Keratinocyte (primary cell): ENCODE measurements at regions not wholly inside any gene's neighbourhood (a gene's known extent, or its start where the extent isn't known, plus 50 kb on each side); places are given as distances from the start of the nearest gene placed in this dataset.
"Not testable (repeated sequence)": the region's sequence is repeated elsewhere in the genome, so short reads cannot be mapped to it uniquely, and the experiment has no call there.

ENCODE experiments used
- DNase-seq: peaks from one replicate; pipeline ENCODE4 v3.0.0-alpha.2; 2011; ENCODE audit warnings: low read depth, missing footprints, low spot score
- FAIRE-seq: peaks from 2 replicates; lab custom pipeline; 2011; peaks lifted over from hg19 to GRCh38; lab: Jason Lieb, UNC
- H2AFZ ChIP-seq: 2 replicates; pipeline ENCODE4 v1.6.0; 2012; ENCODE audit warnings: low read length, control low read depth, inconsistent platforms; ENCODE audit not compliant: control insufficient read depth
- H3K27ac ChIP-seq: 2 replicates; pipeline ENCODE4 v1.5.1; 2011; ENCODE audit warnings: low read length; ENCODE audit not compliant: control insufficient read depth, insufficient read depth
- H3K27me3 ChIP-seq: 3 replicates; pipeline ENCODE4 v1.6.0; 2011; ENCODE audit warnings: low read length; ENCODE audit not compliant: control insufficient read depth, insufficient read depth; ENCODE audit errors: extremely low read depth
- H3K36me3 ChIP-seq, 2 experiments: 2 replicates in 1 of 2; 3 replicates in 1 of 2; pipeline ENCODE4 v1.5.1; 2011; ENCODE audit warnings: low read length in 2 of 2, mild to moderate bottlenecking in 1 of 2; ENCODE audit not compliant: control insufficient read depth in 2 of 2, insufficient read depth in 2 of 2; ENCODE audit errors: extremely low read depth in 1 of 2
- H3K4me1 ChIP-seq: 3 replicates; pipeline ENCODE4 v1.5.1; 2011; ENCODE audit warnings: low read length; ENCODE audit not compliant: control insufficient read depth, insufficient read depth; ENCODE audit errors: extremely low read depth
- H3K4me2 ChIP-seq: 3 replicates; pipeline ENCODE4 v1.6.0; 2011; ENCODE audit warnings: low read depth, low read length; ENCODE audit not compliant: control insufficient read depth, insufficient read depth; ENCODE audit errors: extremely low read depth
- H3K4me3 ChIP-seq, 3 experiments: fragments of 200-600 bp in 1 of 3; sonication (generic) in 1 of 3; 2 replicates in 2 of 3; 3 replicates in 1 of 3; pipeline ENCODE4 v1.5.1; 2011 to 2016; ENCODE audit warnings: low read length in 3 of 3, mild to moderate bottlenecking in 3 of 3, control low read depth in 2 of 3, inconsistent platforms in 1 of 3, low read depth in 1 of 3, mixed read lengths in 1 of 3, mixed run types in 1 of 3, moderate library complexity in 1 of 3; ENCODE audit not compliant: control insufficient read depth in 2 of 3, insufficient read depth in 2 of 3; ENCODE audit errors: extremely low read depth in 1 of 3
- H3K79me2 ChIP-seq: 2 replicates; pipeline ENCODE4 v1.6.0; 2012; ENCODE audit warnings: low read length; ENCODE audit not compliant: control insufficient read depth, insufficient read depth
- H3K9ac ChIP-seq: 3 replicates; pipeline ENCODE4 v1.6.0; 2011; ENCODE audit warnings: low read length; ENCODE audit not compliant: control insufficient read depth, insufficient read depth; ENCODE audit errors: extremely low read depth
- H3K9me1 ChIP-seq: 3 replicates; pipeline ENCODE4 v1.6.0; 2011; ENCODE audit warnings: low read length; ENCODE audit not compliant: control insufficient read depth, insufficient read depth; ENCODE audit errors: extremely low read depth
- H3K9me3 ChIP-seq: 2 replicates; pipeline ENCODE4 v1.5.1; 2012; ENCODE audit warnings: low read depth, low read length; ENCODE audit not compliant: control insufficient read depth
- H4K20me1 ChIP-seq: 3 replicates; pipeline ENCODE4 v1.6.0; 2011; ENCODE audit warnings: low read length; ENCODE audit not compliant: control insufficient read depth, insufficient read depth; ENCODE audit errors: extremely low read depth
- EZH2 ChIP-seq: IDR thresholded peaks from one replicate; pipeline ENCODE4 v1.6.1; 2012; ENCODE audit warnings: inconsistent platforms, mild to moderate bottlenecking, low read length, moderate library complexity
- dilution Hi-C: fragments of 300-500 bp; cut with MboI; formaldehyde crosslinking; loops from one replicate; pipeline ENCODE4 v1.7.0; 2020; ENCODE audit warnings: low sequenced_read_pairs; ENCODE audit not compliant: extremely low pct_ligation_motif_present
- TF ChIP-seq, protein P1 (sequence below), 3 experiments: IDR thresholded peaks in 1 of 3; conservative IDR thresholded peaks in 1 of 3; optimal IDR thresholded peaks in 1 of 3; 2 replicates in 2 of 3; 3 replicates in 1 of 3; pipeline versions ENCODE3 to v1.5.1; 2011; ENCODE audit warnings: low read length in 3 of 3, mild to moderate bottlenecking in 3 of 3, moderate library complexity in 2 of 3, control low read depth in 1 of 3, inconsistent platforms in 1 of 3; ENCODE audit not compliant: insufficient read depth in 2 of 3; ENCODE audit errors: extremely low read depth in 1 of 3

DNA sequence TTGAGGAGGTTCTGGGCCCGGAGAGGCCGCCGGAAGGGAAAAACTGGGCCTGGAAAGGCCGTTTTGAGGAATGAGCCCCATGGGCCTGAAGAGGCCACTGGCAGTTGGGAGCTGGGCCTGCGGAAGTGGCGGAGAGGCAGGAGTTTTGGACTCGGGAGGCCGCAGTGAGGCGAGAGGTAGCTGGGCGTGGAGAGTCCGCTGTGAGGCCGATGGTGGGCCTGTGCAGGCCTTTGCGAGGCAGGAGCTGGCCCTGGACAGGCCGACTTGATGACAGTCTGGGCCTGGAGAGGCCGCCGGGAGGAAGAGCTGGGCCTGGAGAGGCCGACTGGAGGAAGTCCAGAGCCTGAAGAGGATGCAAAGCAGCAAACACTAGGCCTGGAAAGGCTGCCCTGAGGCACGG lies 259.0 kb upstream of the NUPR2 start:
- DNase-seq: no peak
- no peaks in the 10 kb centered on the region for H3K36me3 ChIP-seq

DNA sequence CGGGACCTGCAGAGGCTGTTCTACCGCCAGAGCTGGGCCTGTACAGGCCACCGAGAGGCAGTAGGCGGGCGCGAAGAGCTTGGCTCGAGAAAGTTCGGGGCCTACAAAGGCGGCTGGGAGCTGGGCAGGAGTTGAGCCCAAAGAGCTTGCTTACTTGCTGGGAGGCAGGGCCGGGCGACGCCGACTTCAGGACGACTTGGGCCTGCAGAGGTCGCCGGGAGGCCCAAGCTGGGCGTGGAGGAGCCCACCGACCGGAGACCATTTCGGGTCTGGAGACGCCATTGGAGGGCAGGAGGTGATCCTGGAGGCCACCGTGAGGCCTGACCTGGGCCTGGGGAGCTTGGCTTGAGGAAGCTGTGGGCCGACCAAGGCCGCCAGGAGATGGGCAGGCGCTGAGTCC lies 258.4 kb upstream of the NUPR2 start:
- H3K9me3 ChIP-seq, H4K20me1 ChIP-seq, H3K9ac ChIP-seq, H2AFZ ChIP-seq, DNase-seq, H3K27ac ChIP-seq, dilution Hi-C loops, H3K4me3 ChIP-seq, H3K9me1 ChIP-seq, H3K36me3 ChIP-seq, FAIRE-seq, H3K79me2 ChIP-seq, H3K4me2 ChIP-seq, H3K27me3 ChIP-seq, H3K4me1 ChIP-seq: not testable (repeated sequence)

More for the DNA sequence above, 259.0 kb upstream of the NUPR2 start:
- Histone ChIP-seq H4K20me1 (no peaks in the 10 kb centered on the region), H3K4me1 (no peaks in the 10 kb centered on the region), H3K9me3 (peaks cover 5% of the 10 kb centered on the region), H2AFZ (no peak overlapping the region), H3K4me2 (no peak overlapping the region), H3K27me3 (no peaks in the 10 kb centered on the region), H3K9me1 (no peaks in the 10 kb centered on the region), H3K9ac (no peak overlapping the region), H3K27ac (no peak overlapping the region), H3K79me2 (no peaks in the 10 kb centered on the region), H3K4me3 (no peak overlapping the region)
- FAIRE-seq: no peak
- TF ChIP-seq, protein P1, sequence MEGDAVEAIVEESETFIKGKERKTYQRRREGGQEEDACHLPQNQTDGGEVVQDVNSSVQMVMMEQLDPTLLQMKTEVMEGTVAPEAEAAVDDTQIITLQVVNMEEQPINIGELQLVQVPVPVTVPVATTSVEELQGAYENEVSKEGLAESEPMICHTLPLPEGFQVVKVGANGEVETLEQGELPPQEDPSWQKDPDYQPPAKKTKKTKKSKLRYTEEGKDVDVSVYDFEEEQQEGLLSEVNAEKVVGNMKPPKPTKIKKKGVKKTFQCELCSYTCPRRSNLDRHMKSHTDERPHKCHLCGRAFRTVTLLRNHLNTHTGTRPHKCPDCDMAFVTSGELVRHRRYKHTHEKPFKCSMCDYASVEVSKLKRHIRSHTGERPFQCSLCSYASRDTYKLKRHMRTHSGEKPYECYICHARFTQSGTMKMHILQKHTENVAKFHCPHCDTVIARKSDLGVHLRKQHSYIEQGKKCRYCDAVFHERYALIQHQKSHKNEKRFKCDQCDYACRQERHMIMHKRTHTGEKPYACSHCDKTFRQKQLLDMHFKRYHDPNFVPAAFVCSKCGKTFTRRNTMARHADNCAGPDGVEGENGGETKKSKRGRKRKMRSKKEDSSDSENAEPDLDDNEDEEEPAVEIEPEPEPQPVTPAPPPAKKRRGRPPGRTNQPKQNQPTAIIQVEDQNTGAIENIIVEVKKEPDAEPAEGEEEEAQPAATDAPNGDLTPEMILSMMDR (optimal IDR thresholded peaks at IDR 0.05 in 1 of 3, IDR thresholded peaks at IDR 0.05 in 1 of 3, conservative IDR thresholded peaks at IDR 0.05 in 1 of 3; ENCODE audit: extremely low read depth in 1 of 3, insufficient read depth in 2 of 3, low read length in 3 of 3): no peak
- no peak for TF ChIP-seq EZH2
- dilution Hi-C loops: no loop called here

DNA sequence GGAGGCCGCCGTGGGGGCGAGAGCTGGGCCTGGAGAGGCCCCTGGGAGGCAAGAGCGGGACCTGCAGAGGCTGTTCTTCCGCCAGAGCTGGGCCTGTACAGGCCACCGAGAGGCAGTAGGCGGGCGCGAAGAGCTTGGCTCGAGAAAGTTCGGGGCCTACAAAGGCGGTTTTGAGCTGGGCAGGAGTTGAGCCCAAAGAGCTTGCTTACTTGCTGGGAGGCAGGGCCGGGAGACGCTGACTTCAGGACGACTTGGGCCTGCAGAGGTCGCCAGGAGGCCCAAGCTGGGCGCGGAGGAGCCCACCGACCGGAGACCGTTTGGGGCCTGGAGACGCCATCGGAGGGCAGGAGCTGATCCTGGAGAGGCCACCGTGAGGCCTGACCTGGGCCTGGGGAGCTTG lies 257.1 kb upstream of the NUPR2 start:
- H2AFZ ChIP-seq, H3K4me2 ChIP-seq, H3K27me3 ChIP-seq, FAIRE-seq, H3K4me1 ChIP-seq, H3K9me1 ChIP-seq, H3K27ac ChIP-seq, H3K9me3 ChIP-seq, H3K79me2 ChIP-seq, dilution Hi-C loops, H3K4me3 ChIP-seq, H3K9ac ChIP-seq, H3K36me3 ChIP-seq, H4K20me1 ChIP-seq: not testable (repeated sequence)
- peak; percentile 5 for DNase-seq

- H3K4me1 ChIP-seq, H3K27ac ChIP-seq, FAIRE-seq, H3K4me3 ChIP-seq, H2AFZ ChIP-seq, H3K4me2 ChIP-seq, H3K9me1 ChIP-seq, dilution Hi-C loops, H3K9ac ChIP-seq, H3K79me2 ChIP-seq, H3K9me3 ChIP-seq, H4K20me1 ChIP-seq, H3K36me3 ChIP-seq, DNase-seq, H3K27me3 ChIP-seq: not testable (repeated sequence)
Observed at GRCh38 chr7:56371792-56372191, 255.6 kb upstream of the NUPR2 start.
